ENCODE measurements at regions not wholly inside any gene's neighbourhood (a gene's known extent, or its start where the extent isn't known, plus 50 kb on each side); places are given as distances from the start of the nearest gene placed in this dataset.

GRCh38 chr4:183798301-183799253 lies 106.5 kb upstream of the STOX2 start:
- no peak overlapping the region for H4K8ac ChIP-seq (ENCODE audit: low read depth in 2 of 2, low read length in 2 of 2)
- H2BK15ac ChIP-seq (ENCODE audit: low read depth, low read length): no peak overlapping the region
- no peak overlapping the region for H2BK120ac ChIP-seq (ENCODE audit: low read depth, low read length)
- H2AFZ ChIP-seq (replicated peaks; ENCODE audit: low read length, poor library complexity): no peak overlapping the region
- H3K9ac ChIP-seq (ENCODE audit: low read depth, low read length): no peak overlapping the region
- H2AK9ac ChIP-seq (replicated peaks; ENCODE audit: low read depth, low read length, poor library complexity): no peak overlapping the region
- CTCF ChIA-PET: no interaction called here
- no TSS peak for BruUV-seq (replicated peaks)
- no peak overlapping the region for H3K14ac ChIP-seq (replicated peaks; ENCODE audit: low read depth, low read length)
- H3K27me3 ChIP-seq (ENCODE audit: control insufficient read depth, insufficient read depth, low read length): peaks cover 45% of the 10 kb centered on the region
- H3K23ac ChIP-seq (ENCODE audit: low read depth, low read length): no peak overlapping the region
- H3K9me1 ChIP-seq (ENCODE audit: insufficient read depth, low read length): no peaks in the 10 kb centered on the region
- no peak overlapping the region for H3K27ac ChIP-seq (ENCODE audit: insufficient read depth, low read length)
- POLR2A ChIA-PET (ENCODE audit: unreplicated experiment): no interaction called here
- dilution Hi-C loops (cut with HindIII; ENCODE audit: low sequenced_read_pairs, unreplicated experiment) (no loop called here), intact Hi-C loops (cut with micrococcal nuclease) (no loop called here), in situ Hi-C loops (cut with MboI; ENCODE audit: low sequenced_read_pairs) (no loop called here)
- WGBS, 2 experiments (ENCODE audit: extremely low coverage in 2 of 2, insufficient read length in 1 of 2): 29% methylated on average over 4 of the region's 65 CpGs; no CpG with 5 or more reads in 1 of the 2 experiments
- TF ChIP-seq, protein P1, sequence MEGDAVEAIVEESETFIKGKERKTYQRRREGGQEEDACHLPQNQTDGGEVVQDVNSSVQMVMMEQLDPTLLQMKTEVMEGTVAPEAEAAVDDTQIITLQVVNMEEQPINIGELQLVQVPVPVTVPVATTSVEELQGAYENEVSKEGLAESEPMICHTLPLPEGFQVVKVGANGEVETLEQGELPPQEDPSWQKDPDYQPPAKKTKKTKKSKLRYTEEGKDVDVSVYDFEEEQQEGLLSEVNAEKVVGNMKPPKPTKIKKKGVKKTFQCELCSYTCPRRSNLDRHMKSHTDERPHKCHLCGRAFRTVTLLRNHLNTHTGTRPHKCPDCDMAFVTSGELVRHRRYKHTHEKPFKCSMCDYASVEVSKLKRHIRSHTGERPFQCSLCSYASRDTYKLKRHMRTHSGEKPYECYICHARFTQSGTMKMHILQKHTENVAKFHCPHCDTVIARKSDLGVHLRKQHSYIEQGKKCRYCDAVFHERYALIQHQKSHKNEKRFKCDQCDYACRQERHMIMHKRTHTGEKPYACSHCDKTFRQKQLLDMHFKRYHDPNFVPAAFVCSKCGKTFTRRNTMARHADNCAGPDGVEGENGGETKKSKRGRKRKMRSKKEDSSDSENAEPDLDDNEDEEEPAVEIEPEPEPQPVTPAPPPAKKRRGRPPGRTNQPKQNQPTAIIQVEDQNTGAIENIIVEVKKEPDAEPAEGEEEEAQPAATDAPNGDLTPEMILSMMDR (conservative IDR thresholded peaks at IDR 0.05; ENCODE audit: low read depth, low read length): no peak
- TF ChIP-seq FOS (IDR thresholded peaks at IDR 0.05; ENCODE audit: low read depth, low read length) (no peak), MXI1 (IDR thresholded peaks at IDR 0.05; ENCODE audit: borderline replicate concordance, low read depth, low read length) (no peak), RAD21 (IDR thresholded peaks at IDR 0.05; ENCODE audit: low read length) (no peak)
- H3K4ac ChIP-seq (ENCODE audit: low read depth, low read length): no peak overlapping the region
- peaks cover 3% of the 10 kb centered on the region; the same call in 1 of the 2 replicates for H3K9me3 ChIP-seq (ENCODE audit: control insufficient read depth, insufficient read depth, low read length)
- H4K5ac ChIP-seq (ENCODE audit: low read depth, low read length): no peak overlapping the region
- no peak for DNase-seq
- H3K4me1 ChIP-seq (ENCODE audit: control insufficient read depth, insufficient read depth, low read length): peaks cover 2% of the 10 kb centered on the region; the same call in 1 of the 2 replicates
- H3K36me3 ChIP-seq (ENCODE audit: control insufficient read depth, insufficient read depth, low read length): no peaks in the 10 kb centered on the region
- ATAC-seq (ENCODE audit: low read depth): no peak
- H3K4me3 ChIP-seq (ENCODE audit: insufficient read depth, low read depth, low read length): peak overlapping the region; percentile 24; the same call in 1 of the 2 replicates
- no peak overlapping the region for H4K91ac ChIP-seq (ENCODE audit: insufficient read depth, low read depth, low read length)
- H3K18ac ChIP-seq (ENCODE audit: low read depth, low read length): no peak overlapping the region
- no peaks in the 10 kb centered on the region for H3K79me1 ChIP-seq (ENCODE audit: low read depth in 1 of 2, low read length in 2 of 2)
- H2AK5ac ChIP-seq (ENCODE audit: low read depth, low read length): no peak overlapping the region
- no peak overlapping the region for H3K4me2 ChIP-seq (ENCODE audit: low read depth, low read length)
- H2BK5ac ChIP-seq (ENCODE audit: low read depth, low read length, poor library complexity, severe bottlenecking): no peak overlapping the region
- H3K56ac ChIP-seq (ENCODE audit: extremely low read depth, insufficient read depth, low read length): no peak overlapping the region
- H4K20me1 ChIP-seq (ENCODE audit: insufficient read depth, low read length): no peaks in the 10 kb centered on the region
- no peak overlapping the region for H2BK20ac ChIP-seq (ENCODE audit: low read depth, low read length)
